BLaER1 treated with 17β-estradiol and CSF1 and Interleukin-3, amounts not matched to agents 10 nM and 100 nM (cell line): ENCODE measurements at regions not wholly inside any gene's neighbourhood (a gene's known extent, or its start where the extent isn't known, plus 50 kb on each side); places are given as distances from the start of the nearest gene placed in this dataset.

Experiments
- H3K27ac ChIP-seq, 11 experiments: shearing (Covaris generic); formaldehyde crosslinking; 2 replicates each; pipeline ENCODE4 v1.8.1; 2022
- H3K27me3 ChIP-seq, 11 experiments: shearing (Covaris generic); formaldehyde crosslinking; 2 replicates each; pipeline ENCODE4 v1.8.1; 2022
- H3K36me3 ChIP-seq, 11 experiments: shearing (Covaris generic); formaldehyde crosslinking; 2 replicates each; pipeline ENCODE4 v1.8.1; 2022
- H3K4me1 ChIP-seq, 10 experiments: shearing (Covaris generic); formaldehyde crosslinking; 2 replicates each; pipeline ENCODE4 v1.8.1; 2022
- H3K4me2 ChIP-seq, 11 experiments: shearing (Covaris generic); formaldehyde crosslinking; 2 replicates each; pipeline ENCODE4 v1.8.1; 2022
- H3K4me3 ChIP-seq, 10 experiments: shearing (Covaris generic); formaldehyde crosslinking; 2 replicates each; pipeline ENCODE4 v1.8.1; 2022
- H3K9ac ChIP-seq, 11 experiments: shearing (Covaris generic); formaldehyde crosslinking; 2 replicates each; pipeline ENCODE4 v1.8.1; 2022
- H3K9me3 ChIP-seq, 11 experiments: shearing (Covaris generic); formaldehyde crosslinking; replicated peaks in 1 of 11; 2 replicates each; pipeline ENCODE4 v1.8.1; 2022
- H4K20me1 ChIP-seq, 11 experiments: shearing (Covaris generic); formaldehyde crosslinking; 2 replicates each; pipeline ENCODE4 v1.8.1; 2022
- Cebpa-rat ChIP-seq, 11 experiments: shearing (Covaris generic); IDR thresholded peaks; 2 replicates each; pipeline ENCODE4 v1.8.1; 2022

GRCh38 chr17:71360301-71360700, 760.5 kb upstream of the SOX9 start:
- Histone ChIP-seq H3K9me3 (peaks cover 0 to 13% (median 6%) of the 10 kb centered on the region in 11 experiments; a peak in 7 of 22 replicates), H3K4me2 (no peak overlapping the region), H3K9ac (no peak overlapping the region), H3K27me3 (no peaks in the 10 kb centered on the region), H3K4me3 (no peak overlapping the region), H3K27ac (no peak overlapping the region), H3K4me1 (no peaks in the 10 kb centered on the region), H3K36me3 (no peaks in the 10 kb centered on the region), H4K20me1 (no peaks in the 10 kb centered on the region)
- TF ChIP-seq Cebpa-rat (IDR thresholded peaks at IDR 0.05): no peak

- no peak overlapping the region for H3K4me2 ChIP-seq
Observed at GRCh38 chr17:71361656-71362450, 759.0 kb upstream of the SOX9 start.

GRCh38 chr17:71363661-71364060, 757.2 kb upstream of the SOX9 start:
- Histone ChIP-seq H3K36me3 (no peaks in the 10 kb centered on the region), H3K27ac (no peak overlapping the region), H3K4me1 (no peaks in the 10 kb centered on the region), H3K4me2 (no peak overlapping the region), H3K9ac (no peak overlapping the region), H3K27me3 (no peaks in the 10 kb centered on the region), H3K4me3 (no peak overlapping the region), H4K20me1 (no peaks in the 10 kb centered on the region), H3K9me3 (peaks cover 0 to 13% (median 6%) of the 10 kb centered on the region in 11 experiments; a peak in 6 of 22 replicates)
- TF ChIP-seq Cebpa-rat (IDR thresholded peaks at IDR 0.05): no peak

More at GRCh38 chr17:71361656-71362450, 759.0 kb upstream of the SOX9 start:
- Histone ChIP-seq H3K27me3 (no peaks in the 10 kb centered on the region), H3K4me1 (no peaks in the 10 kb centered on the region), H3K36me3 (no peaks in the 10 kb centered on the region), H3K4me3 (no peak overlapping the region), H3K9me3 (peaks cover 0 to 13% (median 6%) of the 10 kb centered on the region in 11 experiments; a peak in 7 of 22 replicates), H3K9ac (no peak overlapping the region), H3K27ac (no peak overlapping the region), H4K20me1 (no peaks in the 10 kb centered on the region)
- TF ChIP-seq Cebpa-rat (IDR thresholded peaks at IDR 0.05): no peak

GRCh38 chr17:71371809-71372208, 749.0 kb upstream of the SOX9 start:
- H3K4me2 ChIP-seq: no peak overlapping the region
- no peak overlapping the region for H3K27ac ChIP-seq
- no peaks in the 10 kb centered on the region for H4K20me1 ChIP-seq
- no peaks in the 10 kb centered on the region for H3K9me3 ChIP-seq
- H3K4me1 ChIP-seq: no peaks in the 10 kb centered on the region
- no peak overlapping the region for H3K9ac ChIP-seq
- no peak overlapping the region for H3K4me3 ChIP-seq
- no peaks in the 10 kb centered on the region for H3K27me3 ChIP-seq
- H3K36me3 ChIP-seq: no peaks in the 10 kb centered on the region
- TF ChIP-seq Cebpa-rat (IDR thresholded peaks at IDR 0.05): no peak

- Histone ChIP-seq H3K4me1 (no peaks in the 10 kb centered on the region), H3K4me3 (no peak overlapping the region), H3K9me3 (no peaks in the 10 kb centered on the region), H4K20me1 (no peaks in the 10 kb centered on the region), H3K4me2 (no peak overlapping the region), H3K27me3 (no peaks in the 10 kb centered on the region), H3K9ac (no peak overlapping the region), H3K27ac (no peak overlapping the region), H3K36me3 (no peaks in the 10 kb centered on the region)
- no peak for TF ChIP-seq Cebpa-rat (IDR thresholded peaks at IDR 0.05)
Observed at GRCh38 chr17:71375948-71376347, 744.9 kb upstream of the SOX9 start.

- H3K9ac ChIP-seq: no peak overlapping the region
- H3K4me1 ChIP-seq: no peaks in the 10 kb centered on the region
Observed at GRCh38 chr17:71376933-71377332, 743.9 kb upstream of the SOX9 start.

GRCh38 chr17:71378036-71378435, 742.8 kb upstream of the SOX9 start:
- Histone ChIP-seq H3K27ac (no peak overlapping the region), H3K4me1 (no peaks in the 10 kb centered on the region), H3K9me3 (no peaks in the 10 kb centered on the region), H3K36me3 (no peaks in the 10 kb centered on the region), H4K20me1 (no peaks in the 10 kb centered on the region), H3K4me3 (no peak overlapping the region), H3K27me3 (no peaks in the 10 kb centered on the region), H3K9ac (no peak overlapping the region), H3K4me2 (no peak overlapping the region)
- TF ChIP-seq Cebpa-rat (IDR thresholded peaks at IDR 0.05): no peak

More at GRCh38 chr17:71376933-71377332, 743.9 kb upstream of the SOX9 start:
- H3K27me3 ChIP-seq: no peaks in the 10 kb centered on the region
- no peak overlapping the region for H3K4me2 ChIP-seq
- no peaks in the 10 kb centered on the region for H3K9me3 ChIP-seq
- H3K27ac ChIP-seq: no peak overlapping the region
- no peak overlapping the region for H3K4me3 ChIP-seq
- H4K20me1 ChIP-seq: no peaks in the 10 kb centered on the region
- TF ChIP-seq Cebpa-rat (IDR thresholded peaks at IDR 0.05): no peak
- H3K36me3 ChIP-seq: no peaks in the 10 kb centered on the region

- H3K4me3 ChIP-seq: no peak overlapping the region
- H3K36me3 ChIP-seq: no peaks in the 10 kb centered on the region
- H3K9me3 ChIP-seq: no peaks in the 10 kb centered on the region
- H3K9ac ChIP-seq: no peak overlapping the region
- TF ChIP-seq Cebpa-rat (IDR thresholded peaks at IDR 0.05): no peak
- no peak overlapping the region for H3K27ac ChIP-seq
- no peaks in the 10 kb centered on the region for H4K20me1 ChIP-seq
- no peaks in the 10 kb centered on the region for H3K27me3 ChIP-seq
- H3K4me1 ChIP-seq: no peaks in the 10 kb centered on the region
- H3K4me2 ChIP-seq: no peak overlapping the region
Observed at GRCh38 chr17:71378741-71379140, 742.1 kb upstream of the SOX9 start.

GRCh38 chr17:71379512-71379911, 741.3 kb upstream of the SOX9 start:
- no peak for TF ChIP-seq Cebpa-rat (IDR thresholded peaks at IDR 0.05)
- no peak overlapping the region for H3K9ac ChIP-seq
- H3K4me1 ChIP-seq: no peaks in the 10 kb centered on the region
- no peaks in the 10 kb centered on the region for H4K20me1 ChIP-seq
- H3K36me3 ChIP-seq: no peaks in the 10 kb centered on the region
- H3K27me3 ChIP-seq: no peaks in the 10 kb centered on the region
- H3K9me3 ChIP-seq: no peaks in the 10 kb centered on the region
- H3K4me3 ChIP-seq: no peak overlapping the region
- no peak overlapping the region for H3K4me2 ChIP-seq
- H3K27ac ChIP-seq: no peak overlapping the region

- Histone ChIP-seq H3K27me3 (no peaks in the 10 kb centered on the region), H3K27ac (no peak overlapping the region), H3K9me3 (no peaks in the 10 kb centered on the region), H4K20me1 (no peaks in the 10 kb centered on the region), H3K4me2 (no peak overlapping the region), H3K9ac (no peak overlapping the region), H3K4me1 (no peaks in the 10 kb centered on the region), H3K4me3 (no peak overlapping the region), H3K36me3 (no peaks in the 10 kb centered on the region)
- no peak for TF ChIP-seq Cebpa-rat (IDR thresholded peaks at IDR 0.05)
Observed at GRCh38 chr17:71380535-71380934, 740.3 kb upstream of the SOX9 start.
